NCI-H1694 treated with DMSO at 0.1 percent for 48 hours (cell line): ENCODE measurements at regions not wholly inside any gene's neighbourhood (a gene's known extent, or its start where the extent isn't known, plus 50 kb on each side); places are given as distances from the start of the nearest gene placed in this dataset.
"Not testable (repeated sequence)": the region's sequence is repeated elsewhere in the genome, so short reads cannot be mapped to it uniquely, and the experiment has no call there.

ENCODE experiments used
- DNase-seq: peaks from one replicate; lab custom pipeline; 2025; lab: John Stamatoyannopoulos, UW

DNA sequence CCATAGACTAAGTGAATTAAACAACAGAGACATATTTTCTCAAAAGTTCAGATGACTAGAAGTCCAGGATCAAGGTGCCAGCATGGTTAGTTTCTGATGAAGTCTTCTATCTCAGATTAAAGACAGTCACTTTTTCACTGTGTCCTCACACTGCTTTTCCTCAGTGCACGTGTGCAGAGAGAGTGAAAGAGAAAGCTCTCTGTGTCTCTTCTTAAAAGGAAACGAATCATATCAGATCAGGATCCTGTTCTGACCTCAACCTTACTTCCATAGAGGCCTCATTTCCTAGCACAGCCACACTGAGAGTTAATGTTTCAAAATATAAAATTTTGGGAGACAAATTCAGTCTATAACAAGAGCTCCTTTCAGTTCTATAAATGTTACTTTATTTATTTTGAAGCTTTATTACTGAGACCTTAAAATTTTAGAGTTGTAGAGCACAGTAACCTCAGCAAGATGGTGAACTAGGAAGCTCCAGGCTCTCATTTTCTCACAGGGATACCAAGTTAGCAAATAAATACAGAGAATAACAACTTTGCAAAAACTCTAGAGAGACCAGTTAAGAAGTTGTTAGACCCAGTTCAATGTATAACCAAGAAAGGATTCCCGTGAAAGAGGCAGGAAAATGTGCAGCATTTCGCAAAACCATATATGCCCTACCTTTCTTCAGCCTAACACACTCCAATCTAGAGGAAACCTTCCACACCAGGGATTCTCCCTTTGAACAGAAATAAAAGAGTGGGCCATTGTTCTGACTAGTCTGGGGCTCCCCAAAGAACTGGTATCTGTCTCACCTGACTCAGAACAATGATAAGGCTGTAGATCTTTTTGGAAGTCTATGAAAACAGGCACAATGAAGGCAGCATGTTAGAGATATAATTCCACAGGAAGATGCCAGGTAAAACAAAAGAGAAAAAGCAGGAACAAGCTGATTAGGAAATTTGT is 372.2 kb downstream of the MRPL39 start:
- no peak for DNase-seq

DNA sequence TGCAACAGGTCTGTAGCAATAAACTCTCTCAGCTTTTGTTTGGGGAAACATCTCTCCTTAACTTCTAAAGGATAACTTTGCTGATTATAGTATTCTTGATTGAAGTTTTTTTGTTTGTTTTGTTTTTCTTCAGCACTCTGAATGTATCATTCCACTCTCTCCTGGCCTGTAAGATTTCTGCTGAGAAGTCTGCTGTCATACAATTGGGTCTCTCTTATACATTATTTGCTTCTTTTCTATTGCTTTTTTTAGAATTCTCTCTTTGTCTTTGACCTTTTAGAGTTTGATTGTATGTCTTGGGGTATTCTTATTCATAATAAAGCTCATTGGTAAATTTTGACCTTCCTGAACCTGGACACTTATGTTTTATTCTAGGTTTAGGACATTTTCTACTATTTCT is 386.3 kb downstream of the MRPL39 start:
- no peak for DNase-seq

DNA sequence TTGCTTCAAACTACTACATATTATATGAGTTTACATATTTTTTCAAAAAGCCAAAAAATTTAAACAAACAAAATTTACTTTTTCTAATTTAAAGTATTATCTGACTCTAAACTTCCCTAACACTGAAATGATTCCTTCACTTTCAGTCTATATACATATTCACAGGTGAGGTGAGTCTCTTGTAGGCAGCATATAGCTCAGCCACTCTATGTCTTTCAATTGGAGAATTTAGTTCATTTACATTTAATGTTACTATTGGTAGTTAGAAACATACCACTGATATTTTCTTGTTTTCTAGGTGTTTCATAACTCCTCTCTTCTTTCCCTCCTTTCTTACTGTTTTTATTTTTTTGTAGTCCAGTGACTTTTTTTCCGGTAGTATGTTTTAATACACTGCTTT is 387.1 kb downstream of the MRPL39 start:
- DNase-seq, result no peak

DNA sequence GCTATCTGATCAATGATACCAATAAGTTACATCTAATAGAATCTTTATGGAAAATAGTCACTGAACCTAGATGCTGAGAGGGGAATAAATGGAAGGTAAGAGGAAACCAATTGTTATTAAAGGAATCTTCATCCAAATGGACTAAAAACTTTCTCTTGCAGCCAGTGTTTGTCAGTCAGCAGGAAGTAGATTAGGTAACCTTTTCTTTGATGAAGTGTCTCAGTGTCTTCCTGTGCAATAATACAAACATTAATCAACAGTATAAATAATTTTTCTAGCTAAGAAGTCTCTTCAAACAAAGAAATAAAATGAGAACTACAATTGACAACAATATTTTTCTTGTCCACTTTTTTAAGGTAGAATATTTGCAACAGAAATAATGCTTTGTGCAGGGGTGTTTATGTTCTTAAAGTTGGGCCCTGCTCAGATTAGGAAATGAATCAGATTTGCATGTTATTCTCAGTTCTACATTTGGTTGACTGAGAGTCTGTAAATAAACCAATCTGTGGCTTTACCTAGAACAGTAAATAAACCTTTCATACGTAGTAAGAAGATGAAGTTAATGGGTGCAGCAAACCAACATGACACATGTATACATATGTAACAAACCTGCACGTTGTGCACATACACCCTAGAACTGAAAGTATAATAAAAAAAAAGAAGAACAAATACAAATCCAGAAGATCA is 391.4 kb downstream of the MRPL39 start:
- no peak for DNase-seq

GRCh38 chr21:25214676-25215075 is 392.6 kb downstream of the MRPL39 start:
- no peak for DNase-seq

- no peak for DNase-seq
Observed at GRCh38 chr21:25199944-25200343, 407.3 kb downstream of the MRPL39 start.

DNA sequence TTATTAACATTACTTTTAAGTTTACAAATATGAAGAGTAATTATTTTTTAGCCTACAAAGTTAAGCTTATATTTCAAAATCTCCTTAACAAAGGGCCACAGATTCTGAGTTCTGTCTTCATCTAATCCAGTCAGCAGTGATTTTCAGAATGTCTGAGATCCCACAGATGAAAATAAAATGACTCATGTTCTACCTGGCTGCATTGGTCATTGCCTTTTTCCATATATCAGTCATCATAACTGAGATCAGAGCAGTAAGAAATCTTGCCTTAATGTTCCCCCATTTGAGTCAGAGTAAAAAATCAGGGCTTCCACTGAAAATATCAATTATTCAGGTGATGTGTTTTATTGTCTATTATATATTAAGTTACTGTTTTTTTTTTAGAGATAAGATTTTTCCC is 416.1 kb downstream of the MRPL39 start:
- DNase-seq, result no peak

DNA sequence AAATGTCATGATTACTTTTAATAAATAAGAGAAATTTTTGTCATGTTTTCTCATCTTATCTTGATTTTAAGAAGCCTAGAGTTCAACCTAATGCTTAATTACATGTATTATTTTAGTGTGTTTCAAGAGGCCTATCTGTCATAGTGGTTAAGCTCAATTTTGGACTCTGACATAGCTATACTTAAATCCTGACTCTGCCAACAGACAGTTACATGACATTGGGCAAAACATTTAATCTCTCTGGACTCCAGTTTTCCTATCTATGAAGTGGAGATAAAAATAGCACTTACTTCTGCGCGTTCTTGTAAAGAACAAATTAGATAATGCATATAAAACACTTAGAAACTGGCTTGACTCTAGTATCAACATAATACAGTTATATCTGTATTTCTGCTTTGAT is 417.8 kb downstream of the MRPL39 start:
- DNase-seq, result no peak

GRCh38 chr21:25188677-25189079 is 418.6 kb downstream of the MRPL39 start:
- DNase-seq, result no peak

GRCh38 chr21:25186273-25186672 is 421.0 kb downstream of the MRPL39 start:
- DNase-seq, result no peak

- no peak for DNase-seq
Observed at GRCh38 chr21:25183577-25183976, 423.7 kb downstream of the MRPL39 start.

- DNase-seq, result not testable (repeated sequence)
Observed at GRCh38 chr21:25181690-25182089, 425.6 kb downstream of the MRPL39 start.

DNA sequence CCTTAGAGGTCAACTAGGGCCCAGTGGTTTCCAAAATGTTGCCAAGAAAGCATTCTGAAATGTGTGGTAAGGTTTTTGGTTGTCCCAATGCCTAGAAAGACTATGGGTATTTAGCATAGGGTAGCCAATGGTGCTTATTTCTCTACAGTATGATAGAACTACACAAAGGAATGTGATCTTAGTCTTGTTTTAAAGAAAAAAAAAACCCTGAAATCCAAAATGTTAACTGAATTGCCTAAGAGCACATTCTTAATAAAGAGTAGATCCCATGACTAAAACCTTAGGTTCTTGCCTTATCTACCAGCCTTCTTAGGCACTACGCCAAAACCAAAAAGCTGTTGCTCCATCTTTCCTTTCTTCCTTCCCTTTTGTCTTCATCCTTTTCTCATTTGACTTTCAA is 428.2 kb downstream of the MRPL39 start:
- no peak for DNase-seq

- DNase-seq, result no peak
Observed at GRCh38 chr21:25176637-25177412, 430.5 kb downstream of the MRPL39 start.

GRCh38 chr21:25175938-25176337 is 431.3 kb downstream of the MRPL39 start:
- DNase-seq, result no peak

- DNase-seq, result no peak
Observed at GRCh38 chr21:25171438-25171837, 435.8 kb downstream of the MRPL39 start.

DNA sequence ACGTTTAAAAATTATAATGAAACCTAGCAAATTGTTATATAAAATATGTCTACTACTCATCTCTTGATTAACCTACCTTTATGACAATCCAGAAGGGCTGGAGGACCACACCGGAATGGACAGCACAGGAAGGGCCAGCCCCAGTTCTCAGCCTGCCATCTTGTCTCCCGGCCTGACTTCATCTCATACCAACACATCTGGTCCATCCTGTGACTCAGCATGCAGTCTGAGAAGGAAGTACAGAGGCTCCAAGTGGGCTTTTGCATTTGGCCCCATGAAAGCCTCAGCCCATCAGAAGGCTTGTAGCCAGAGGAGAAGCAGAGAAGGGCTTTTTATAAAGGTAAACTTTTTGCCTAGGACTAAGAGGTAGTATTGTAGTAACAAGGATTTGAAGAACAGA is 436.6 kb downstream of the MRPL39 start:
- DNase-seq, result no peak

DNA sequence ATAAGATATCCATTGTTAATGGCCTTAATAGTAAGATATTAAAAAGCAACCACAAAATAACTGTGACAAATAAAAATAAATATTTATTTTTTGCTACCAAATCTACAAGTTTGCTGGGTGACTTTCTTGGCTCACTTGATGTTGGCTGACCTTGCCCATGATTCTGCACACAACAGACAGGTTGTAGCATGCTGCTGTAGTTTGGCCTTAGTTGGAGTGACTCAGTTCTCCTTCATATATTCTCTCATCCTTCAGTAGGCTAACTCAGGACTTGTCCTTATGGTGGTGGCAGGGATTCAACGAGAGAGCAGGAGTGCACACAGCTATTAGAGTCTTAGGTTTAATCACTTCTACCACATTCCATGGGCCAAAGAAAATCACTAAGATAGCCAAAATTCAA is 437.9 kb downstream of the MRPL39 start:
- DNase-seq, result no peak

DNA sequence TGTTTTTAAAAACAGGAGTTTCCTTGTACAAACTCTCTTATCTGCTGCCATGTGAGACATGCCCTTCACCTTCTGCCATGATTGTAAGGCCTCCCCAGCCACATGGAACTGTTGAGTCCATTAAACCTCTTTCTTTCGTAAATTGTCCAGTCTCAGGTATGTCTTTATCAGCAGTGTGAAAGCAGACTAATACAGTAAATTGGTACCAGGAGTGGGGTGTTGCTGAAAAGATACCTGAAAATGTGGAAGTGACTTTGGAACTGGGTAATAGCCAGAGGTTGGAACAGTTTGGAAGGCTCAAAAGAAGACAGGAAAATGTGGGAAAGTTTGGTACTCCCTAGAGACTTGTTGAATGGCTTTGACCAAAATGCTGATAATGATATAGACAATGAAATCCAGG is 440.4 kb downstream of the MRPL39 start:
- DNase-seq, result not testable (repeated sequence)

GRCh38 chr21:25161571-25161970 is 445.7 kb downstream of the MRPL39 start:
- no peak for DNase-seq

DNA sequence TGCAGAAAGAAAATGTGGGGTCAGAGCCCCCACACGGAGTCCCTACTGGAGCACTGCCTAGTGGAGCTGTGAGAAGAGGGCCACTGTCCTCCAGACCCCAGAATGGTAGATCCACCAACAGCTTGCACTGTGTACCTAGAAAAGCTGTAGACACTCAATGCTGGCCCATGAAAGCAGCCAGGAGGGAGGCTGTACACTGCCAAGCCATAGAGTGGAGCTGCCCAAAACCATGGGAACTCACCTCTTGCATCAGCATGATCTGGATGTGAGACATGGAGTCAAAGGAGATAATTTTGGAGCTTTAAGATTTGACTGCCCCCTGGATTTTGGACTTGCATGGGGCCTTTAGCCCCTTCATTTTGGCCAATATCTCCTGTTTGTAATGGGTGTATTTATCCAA is 452.3 kb downstream of the MRPL39 start:
- not testable (repeated sequence) for DNase-seq

GRCh38 chr21:25149022-25149421 is 458.3 kb downstream of the MRPL39 start:
- DNase-seq, result no peak

DNA sequence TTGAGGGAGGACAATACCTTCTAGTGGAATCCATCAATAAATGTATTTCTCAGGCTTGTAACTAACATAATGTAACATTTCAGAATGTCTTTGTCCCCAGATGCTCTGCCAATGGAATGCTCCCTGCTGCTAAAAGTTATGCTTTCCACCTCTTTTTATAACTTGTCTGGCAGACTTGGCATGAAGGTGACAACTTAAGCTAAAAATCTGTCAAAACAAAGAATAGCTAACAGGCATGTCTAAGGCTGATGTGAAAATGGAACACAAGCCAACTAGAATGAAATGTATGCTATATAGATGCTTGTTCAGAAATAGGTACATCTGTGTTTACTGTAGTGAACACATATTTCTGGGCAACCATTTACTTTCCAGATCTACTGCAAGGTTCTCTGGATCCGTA is 467.9 kb downstream of the MRPL39 start:
- DNase-seq, result no peak
